GM23338 (cell line): ENCODE measurements at regions not wholly inside any gene's neighbourhood (a gene's known extent, or its start where the extent isn't known, plus 50 kb on each side); places are given as distances from the start of the nearest gene placed in this dataset.

ENCODE experiments used
- ATAC-seq: fragments of 200-7000 bp; cut with Tn5 transposase; 3 replicates; pipeline ENCODE4 v1.9.1; 2020
- DNase-seq: peaks from one replicate; pipeline ENCODE4 v3.0.0-alpha.2; 2015; ENCODE audit warnings: low spot score
- H2AFZ ChIP-seq: fragments of 200-600 bp; sonication (generic); 2 replicates; pipeline ENCODE4 v1.8.0; 2016; ENCODE audit warnings: antibody characterized with exemption, mild to moderate bottlenecking, moderate library complexity
- H3F3A ChIP-seq: fragments of 200-600 bp; sonication (generic); replicated peaks from 2 replicates; pipeline ENCODE4 v1.8.0; 2017; ENCODE audit warnings: antibody characterized with exemption, mixed run types, low read depth
- H3K27ac ChIP-seq: fragments of 200-600 bp; sonication (generic); 2 replicates; pipeline ENCODE4 v1.6.1; 2016; ENCODE audit warnings: low read depth
- H3K27me3 ChIP-seq: fragments of 200-600 bp; sonication (generic); 2 replicates; pipeline ENCODE4 v1.8.0; 2016; ENCODE audit warnings: mild to moderate bottlenecking, mixed run types, moderate library complexity; ENCODE audit not compliant: insufficient read depth
- H3K36me3 ChIP-seq: fragments of 200-600 bp; sonication (generic); 2 replicates; pipeline ENCODE4 v1.8.0; 2016; ENCODE audit warnings: mild to moderate bottlenecking; ENCODE audit not compliant: insufficient read depth
- H3K4me1 ChIP-seq: fragments of 200-600 bp; sonication (generic); 2 replicates; pipeline ENCODE4 v1.8.0; 2016; ENCODE audit warnings: mild to moderate bottlenecking, moderate library complexity; ENCODE audit not compliant: insufficient read depth
- H3K4me2 ChIP-seq: fragments of 200-600 bp; sonication (generic); 2 replicates; pipeline ENCODE4 v1.7.1; 2017; ENCODE audit warnings: mixed run types
- H3K4me3 ChIP-seq: fragments of 200-600 bp; sonication (generic); 2 replicates; pipeline ENCODE4 v1.6.1; 2016; ENCODE audit warnings: mixed run types
- H3K79me2 ChIP-seq: fragments of 200-600 bp; sonication (generic); replicated peaks from 2 replicates; pipeline ENCODE4 v1.8.0; 2017; ENCODE audit warnings: mild to moderate bottlenecking; ENCODE audit not compliant: insufficient read depth
- H3K9me2 ChIP-seq: fragments of 200-600 bp; sonication (generic); 2 replicates; pipeline ENCODE4 v1.8.0; 2017; ENCODE audit not compliant: insufficient read depth
- H4K20me1 ChIP-seq: fragments of 200-600 bp; sonication (generic); replicated peaks from 2 replicates; pipeline ENCODE4 v1.8.0; 2017; ENCODE audit warnings: mild to moderate bottlenecking; ENCODE audit not compliant: insufficient read depth
- H3K27ac Mint-ChIP-seq: 2 replicates; pipeline ENCODE4 v1.8.0; 2020; ENCODE audit warnings: inconsistent platforms, mild to moderate bottlenecking, moderate library complexity, mixed read lengths
- H3K27me3 Mint-ChIP-seq: 3 replicates; pipeline ENCODE4 v1.8.0; 2022; ENCODE audit warnings: low read depth, mild to moderate bottlenecking, moderate library complexity, mixed read lengths, inconsistent platforms; ENCODE audit not compliant: insufficient read depth, poor library complexity
- H3K36me3 Mint-ChIP-seq: 3 replicates; pipeline ENCODE4 v1.8.0; 2021; ENCODE audit warnings: low read depth, mild to moderate bottlenecking, inconsistent platforms, moderate library complexity, mixed read lengths
- H3K4me1 Mint-ChIP-seq: 3 replicates; pipeline ENCODE4 v1.8.0; 2020; ENCODE audit warnings: mild to moderate bottlenecking, inconsistent platforms, mixed read lengths
- H3K4me3 Mint-ChIP-seq: 3 replicates; pipeline ENCODE4 v1.8.0; 2021; ENCODE audit warnings: moderate library complexity, mild to moderate bottlenecking, inconsistent platforms, mixed read lengths
- H3K9me3 Mint-ChIP-seq: 3 replicates; pipeline ENCODE4 v1.8.0; 2020; ENCODE audit warnings: moderate library complexity, mild to moderate bottlenecking, inconsistent platforms, mixed read lengths
- CREB1 ChIP-seq: fragments of 250-450 bp; sonication (Bioruptor Pico); IDR thresholded peaks from 2 replicates; pipeline ENCODE4 v1.5.0; 2020; ENCODE audit warnings: low read depth, mild to moderate bottlenecking, moderate library complexity
- ETS1 ChIP-seq: IDR thresholded peaks from 2 replicates; pipeline ENCODE4 v1.6.1; 2016; ENCODE audit warnings: antibody characterized with exemption
- EZH2 ChIP-seq: fragments of 200-600 bp; sonication (generic); IDR thresholded peaks from one replicate; pipeline ENCODE4 v1.8.0; 2017; ENCODE audit warnings: antibody characterized with exemption, mild to moderate bottlenecking, low read depth; ENCODE audit not compliant: unreplicated experiment
- EZH2phosphoT487 ChIP-seq: fragments of 200-600 bp; sonication (generic); IDR thresholded peaks from one replicate; pipeline ENCODE4 v1.8.1; 2018; ENCODE audit warnings: antibody characterized with exemption; ENCODE audit not compliant: unreplicated experiment
- JUNB ChIP-seq: IDR thresholded peaks from one replicate; pipeline ENCODE4 v1.6.1; 2016; ENCODE audit warnings: antibody characterized with exemption; ENCODE audit not compliant: unreplicated experiment
- NANOG ChIP-seq: IDR thresholded peaks from 2 replicates; pipeline ENCODE4 v1.6.1; 2016; ENCODE audit warnings: antibody characterized with exemption, borderline replicate concordance
- POLR2AphosphoS5 ChIP-seq: IDR thresholded peaks from 2 replicates; pipeline ENCODE4 v1.6.1; 2016; ENCODE audit warnings: antibody characterized with exemption, low read depth
- ZNF331 ChIP-seq: fragments of 250-450 bp; sonication (Bioruptor Pico); IDR thresholded peaks from 2 replicates; pipeline ENCODE4 v1.5.0; 2020; ENCODE audit warnings: low read depth, mild to moderate bottlenecking, moderate library complexity
- TF ChIP-seq, protein P1 (sequence below), 2 experiments: fragments of 200-600 bp in 1 of 2; sonication (generic) in 1 of 2; conservative IDR thresholded peaks; 2 replicates each; pipeline versions ENCODE4 v1.5.1 to v1.6.1; 2016 to 2017; ENCODE audit warnings: antibody characterized with exemption in 2 of 2, low read depth in 2 of 2, mild to moderate bottlenecking in 2 of 2, moderate library complexity in 1 of 2
- TF ChIP-seq, protein P2 (sequence below): fragments of 250-450 bp; sonication (Bioruptor Pico); IDR thresholded peaks from 2 replicates; pipeline ENCODE4 v1.5.0; 2020; ENCODE audit warnings: mild to moderate bottlenecking, moderate library complexity

DNA sequence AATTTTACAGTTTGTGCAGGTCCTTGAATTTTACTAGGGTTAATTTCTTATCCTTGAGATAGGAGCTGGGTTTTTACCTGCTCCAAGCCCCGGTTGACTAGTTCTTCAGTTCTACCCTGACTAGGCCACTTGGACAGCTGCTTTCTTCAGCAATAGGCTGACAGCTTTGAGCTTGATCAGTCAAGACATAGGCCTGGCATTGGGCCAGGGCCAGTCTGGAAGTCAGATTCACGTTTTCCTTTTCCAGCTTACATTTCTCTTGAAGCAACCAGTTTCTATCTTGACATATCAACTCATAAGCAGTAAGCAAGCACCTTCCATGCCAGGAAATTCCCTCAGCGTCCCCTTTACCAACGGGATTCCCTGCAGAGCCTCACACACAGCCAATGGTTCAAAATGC, 63.7 kb upstream of the AJAP1 start:
- Histone ChIP-seq H2AFZ (no peak overlapping the region), H3K36me3 (no peaks in the 10 kb centered on the region), H3K79me2 (no peaks in the 10 kb centered on the region), H3K4me2 (no peak overlapping the region), H3K9me2 (no peaks in the 10 kb centered on the region), H3K27me3 (no peaks in the 10 kb centered on the region), H3K4me3 (no peak overlapping the region), H3K27ac (no peak overlapping the region), H4K20me1 (no peaks in the 10 kb centered on the region), H3K4me1 (no peaks in the 10 kb centered on the region), H3F3A (no peaks in the 10 kb centered on the region)
- DNase-seq, result no peak
- Mint-ChIP-seq H3K4me1 (no peaks in the 10 kb centered on the region), H3K36me3 (no peaks in the 10 kb centered on the region; the same call in 2 of the 3 replicates), H3K27ac (no peak overlapping the region), H3K9me3 (no peaks in the 10 kb centered on the region), H3K27me3 (no peaks in the 10 kb centered on the region), H3K4me3 (no peak overlapping the region)
- TF ChIP-seq, protein P1, sequence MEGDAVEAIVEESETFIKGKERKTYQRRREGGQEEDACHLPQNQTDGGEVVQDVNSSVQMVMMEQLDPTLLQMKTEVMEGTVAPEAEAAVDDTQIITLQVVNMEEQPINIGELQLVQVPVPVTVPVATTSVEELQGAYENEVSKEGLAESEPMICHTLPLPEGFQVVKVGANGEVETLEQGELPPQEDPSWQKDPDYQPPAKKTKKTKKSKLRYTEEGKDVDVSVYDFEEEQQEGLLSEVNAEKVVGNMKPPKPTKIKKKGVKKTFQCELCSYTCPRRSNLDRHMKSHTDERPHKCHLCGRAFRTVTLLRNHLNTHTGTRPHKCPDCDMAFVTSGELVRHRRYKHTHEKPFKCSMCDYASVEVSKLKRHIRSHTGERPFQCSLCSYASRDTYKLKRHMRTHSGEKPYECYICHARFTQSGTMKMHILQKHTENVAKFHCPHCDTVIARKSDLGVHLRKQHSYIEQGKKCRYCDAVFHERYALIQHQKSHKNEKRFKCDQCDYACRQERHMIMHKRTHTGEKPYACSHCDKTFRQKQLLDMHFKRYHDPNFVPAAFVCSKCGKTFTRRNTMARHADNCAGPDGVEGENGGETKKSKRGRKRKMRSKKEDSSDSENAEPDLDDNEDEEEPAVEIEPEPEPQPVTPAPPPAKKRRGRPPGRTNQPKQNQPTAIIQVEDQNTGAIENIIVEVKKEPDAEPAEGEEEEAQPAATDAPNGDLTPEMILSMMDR (conservative IDR thresholded peaks at IDR 0.05; ENCODE audit: low read depth in 2 of 2), result no peak
- ATAC-seq, result no peak

DNA sequence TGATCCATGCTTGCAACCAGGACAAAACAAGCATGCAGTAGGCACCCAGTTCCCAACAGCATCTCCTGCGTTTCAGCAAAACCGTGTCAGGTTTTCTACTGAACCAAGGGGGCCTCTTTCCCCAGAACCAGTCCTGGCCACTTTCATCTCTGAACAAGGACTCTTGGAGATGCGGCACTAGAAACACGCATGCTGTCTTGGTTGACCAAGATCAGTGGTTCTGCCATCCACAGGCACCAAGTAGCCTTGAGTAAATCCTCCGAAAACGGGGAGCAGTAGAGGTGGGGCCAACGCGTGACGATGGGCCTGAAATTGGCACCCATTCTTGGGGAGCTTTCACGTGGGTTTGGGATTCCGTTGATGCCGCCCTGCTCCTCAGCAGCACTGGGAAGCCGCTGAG, 62.5 kb upstream of the AJAP1 start:
- no peaks in the 10 kb centered on the region for H3K9me2 ChIP-seq
- peaks cover 2% of the 10 kb centered on the region for H3K27me3 Mint-ChIP-seq
- H2AFZ ChIP-seq, result no peak overlapping the region
- no peak overlapping the region for H3K4me3 ChIP-seq
- H4K20me1 ChIP-seq, result no peaks in the 10 kb centered on the region
- H3F3A ChIP-seq, result no peaks in the 10 kb centered on the region
- H3K27ac ChIP-seq, result no peak overlapping the region
- H3K36me3 Mint-ChIP-seq, result no peaks in the 10 kb centered on the region
- no peak overlapping the region for H3K4me3 Mint-ChIP-seq
- ATAC-seq (no peak), DNase-seq (no peak)
- TF ChIP-seq NANOG (no peak), ZNF331 (no peak), CREB1 (CRISPR knock-in tag) (no peak), JUNB (no peak), EZH2 (no peak), ETS1 (no peak), EZH2phosphoT487 (no peak), POLR2AphosphoS5 (no peak)
- TF ChIP-seq, protein P2, sequence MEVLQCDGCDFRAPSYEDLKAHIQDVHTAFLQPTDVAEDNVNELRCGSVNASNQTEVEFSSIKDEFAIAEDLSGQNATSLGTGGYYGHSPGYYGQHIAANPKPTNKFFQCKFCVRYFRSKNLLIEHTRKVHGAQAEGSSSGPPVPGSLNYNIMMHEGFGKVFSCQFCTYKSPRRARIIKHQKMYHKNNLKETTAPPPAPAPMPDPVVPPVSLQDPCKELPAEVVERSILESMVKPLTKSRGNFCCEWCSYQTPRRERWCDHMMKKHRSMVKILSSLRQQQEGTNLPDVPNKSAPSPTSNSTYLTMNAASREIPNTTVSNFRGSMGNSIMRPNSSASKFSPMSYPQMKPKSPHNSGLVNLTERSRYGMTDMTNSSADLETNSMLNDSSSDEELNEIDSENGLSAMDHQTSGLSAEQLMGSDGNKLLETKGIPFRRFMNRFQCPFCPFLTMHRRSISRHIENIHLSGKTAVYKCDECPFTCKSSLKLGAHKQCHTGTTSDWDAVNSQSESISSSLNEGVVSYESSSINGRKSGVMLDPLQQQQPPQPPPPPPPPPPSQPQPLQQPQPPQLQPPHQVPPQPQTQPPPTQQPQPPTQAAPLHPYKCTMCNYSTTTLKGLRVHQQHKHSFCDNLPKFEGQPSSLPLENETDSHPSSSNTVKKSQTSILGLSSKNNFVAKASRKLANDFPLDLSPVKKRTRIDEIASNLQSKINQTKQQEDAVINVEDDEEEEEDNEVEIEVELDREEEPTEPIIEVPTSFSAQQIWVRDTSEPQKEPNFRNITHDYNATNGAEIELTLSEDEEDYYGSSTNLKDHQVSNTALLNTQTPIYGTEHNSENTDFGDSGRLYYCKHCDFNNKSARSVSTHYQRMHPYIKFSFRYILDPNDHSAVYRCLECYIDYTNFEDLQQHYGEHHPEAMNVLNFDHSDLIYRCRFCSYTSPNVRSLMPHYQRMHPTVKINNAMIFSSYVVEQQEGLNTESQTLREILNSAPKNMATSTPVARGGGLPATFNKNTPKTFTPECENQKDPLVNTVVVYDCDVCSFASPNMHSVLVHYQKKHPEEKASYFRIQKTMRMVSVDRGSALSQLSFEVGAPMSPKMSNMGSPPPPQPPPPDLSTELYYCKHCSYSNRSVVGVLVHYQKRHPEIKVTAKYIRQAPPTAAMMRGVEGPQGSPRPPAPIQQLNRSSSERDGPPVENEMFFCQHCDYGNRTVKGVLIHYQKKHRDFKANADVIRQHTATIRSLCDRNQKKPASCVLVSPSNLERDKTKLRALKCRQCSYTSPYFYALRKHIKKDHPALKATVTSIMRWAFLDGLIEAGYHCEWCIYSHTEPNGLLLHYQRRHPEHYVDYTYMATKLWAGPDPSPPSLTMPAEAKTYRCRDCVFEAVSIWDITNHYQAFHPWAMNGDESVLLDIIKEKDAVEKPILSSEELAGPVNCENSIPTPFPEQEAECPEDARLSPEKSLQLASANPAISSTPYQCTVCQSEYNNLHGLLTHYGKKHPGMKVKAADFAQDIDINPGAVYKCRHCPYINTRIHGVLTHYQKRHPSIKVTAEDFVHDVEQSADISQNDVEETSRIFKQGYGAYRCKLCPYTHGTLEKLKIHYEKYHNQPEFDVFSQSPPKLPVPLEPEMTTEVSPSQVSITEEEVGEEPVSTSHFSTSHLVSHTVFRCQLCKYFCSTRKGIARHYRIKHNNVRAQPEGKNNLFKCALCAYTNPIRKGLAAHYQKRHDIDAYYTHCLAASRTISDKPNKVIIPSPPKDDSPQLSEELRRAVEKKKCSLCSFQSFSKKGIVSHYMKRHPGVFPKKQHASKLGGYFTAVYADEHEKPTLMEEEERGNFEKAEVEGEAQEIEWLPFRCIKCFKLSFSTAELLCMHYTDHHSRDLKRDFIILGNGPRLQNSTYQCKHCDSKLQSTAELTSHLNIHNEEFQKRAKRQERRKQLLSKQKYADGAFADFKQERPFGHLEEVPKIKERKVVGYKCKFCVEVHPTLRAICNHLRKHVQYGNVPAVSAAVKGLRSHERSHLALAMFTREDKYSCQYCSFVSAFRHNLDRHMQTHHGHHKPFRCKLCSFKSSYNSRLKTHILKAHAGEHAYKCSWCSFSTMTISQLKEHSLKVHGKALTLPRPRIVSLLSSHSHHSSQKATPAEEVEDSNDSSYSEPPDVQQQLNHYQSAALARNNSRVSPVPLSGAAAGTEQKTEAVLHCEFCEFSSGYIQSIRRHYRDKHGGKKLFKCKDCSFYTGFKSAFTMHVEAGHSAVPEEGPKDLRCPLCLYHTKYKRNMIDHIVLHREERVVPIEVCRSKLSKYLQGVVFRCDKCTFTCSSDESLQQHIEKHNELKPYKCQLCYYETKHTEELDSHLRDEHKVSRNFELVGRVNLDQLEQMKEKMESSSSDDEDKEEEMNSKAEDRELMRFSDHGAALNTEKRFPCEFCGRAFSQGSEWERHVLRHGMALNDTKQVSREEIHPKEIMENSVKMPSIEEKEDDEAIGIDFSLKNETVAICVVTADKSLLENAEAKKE (CRISPR knock-in tag), result no peak
- no peaks in the 10 kb centered on the region for H3K79me2 ChIP-seq
- no peaks in the 10 kb centered on the region for H3K4me1 Mint-ChIP-seq
- H3K4me1 ChIP-seq, result no peaks in the 10 kb centered on the region
- no peak overlapping the region for H3K27ac Mint-ChIP-seq
- no peaks in the 10 kb centered on the region for H3K36me3 ChIP-seq
- H3K9me3 Mint-ChIP-seq, result no peaks in the 10 kb centered on the region; the same call in 2 of the 3 replicates
- H3K27me3 ChIP-seq, result no peaks in the 10 kb centered on the region
- no peak overlapping the region for H3K4me2 ChIP-seq
